ENCODE measurements at regions not wholly inside any gene's neighbourhood (a gene's known extent, or its start where the extent isn't known, plus 50 kb on each side); places are given as distances from the start of the nearest gene placed in this dataset.

- Histone ChIP-seq H3K4me3 (no peak overlapping the region), H3K4me1 (ENCODE audit: low read depth) (no peaks in the 10 kb centered on the region), H3K9me3 (no peaks in the 10 kb centered on the region), H3K36me3 (ENCODE audit: low read depth) (no peaks in the 10 kb centered on the region)
- ATAC-seq (no peak), DNase-seq (no peak)
- intact Hi-C loops (cut with DNase I, micrococcal nuclease): no loop called here
- TF ChIP-seq CTCF (IDR thresholded peaks at IDR 0.05): no peak
Measured at GRCh38 chr15:29480949-29481348, 211.3 kb upstream of the NSMCE3 start.

GRCh38 chr15:29480278-29480677 is 210.7 kb upstream of the NSMCE3 start:
- no peak for ATAC-seq
- H3K36me3 ChIP-seq (ENCODE audit: low read depth): no peaks in the 10 kb centered on the region
- no peaks in the 10 kb centered on the region for H3K9me3 ChIP-seq
- TF ChIP-seq CTCF (IDR thresholded peaks at IDR 0.05): no peak
- H3K4me3 ChIP-seq: no peak overlapping the region
- no peaks in the 10 kb centered on the region for H3K4me1 ChIP-seq (ENCODE audit: low read depth)
- no peak for DNase-seq
- intact Hi-C loops (cut with DNase I, micrococcal nuclease): no loop called here

- intact Hi-C loops (cut with DNase I, micrococcal nuclease): no loop called here
- no peak for ATAC-seq
- no peak for TF ChIP-seq CTCF (IDR thresholded peaks at IDR 0.05)
- Histone ChIP-seq H3K9me3 (no peaks in the 10 kb centered on the region), H3K4me3 (no peak overlapping the region), H3K36me3 (ENCODE audit: low read depth) (no peaks in the 10 kb centered on the region), H3K4me1 (ENCODE audit: low read depth) (no peaks in the 10 kb centered on the region)
- no peak for DNase-seq
Measured at GRCh38 chr15:29477256-29477655, 207.6 kb upstream of the NSMCE3 start.

- DNase-seq (no peak), ATAC-seq (no peak)
- Histone ChIP-seq H3K36me3 (ENCODE audit: low read depth) (no peaks in the 10 kb centered on the region), H3K4me3 (no peak overlapping the region), H3K9me3 (no peaks in the 10 kb centered on the region), H3K4me1 (ENCODE audit: low read depth) (no peaks in the 10 kb centered on the region)
- intact Hi-C loops (cut with DNase I, micrococcal nuclease): no loop called here
- TF ChIP-seq CTCF (IDR thresholded peaks at IDR 0.05): no peak
Measured at GRCh38 chr15:29476503-29477080, 207.0 kb upstream of the NSMCE3 start.

GRCh38 chr15:29475096-29475495 is 205.5 kb upstream of the NSMCE3 start:
- no peaks in the 10 kb centered on the region for H3K4me1 ChIP-seq (ENCODE audit: low read depth)
- no peak for DNase-seq
- no peak overlapping the region for H3K4me3 ChIP-seq
- intact Hi-C loops (cut with DNase I, micrococcal nuclease): no loop called here
- TF ChIP-seq CTCF (IDR thresholded peaks at IDR 0.05): no peak
- no peaks in the 10 kb centered on the region for H3K36me3 ChIP-seq (ENCODE audit: low read depth)
- ATAC-seq: no peak
- H3K9me3 ChIP-seq: no peaks in the 10 kb centered on the region

- H3K9me3 ChIP-seq: no peaks in the 10 kb centered on the region
- ATAC-seq: no peak
- no peaks in the 10 kb centered on the region for H3K4me1 ChIP-seq (ENCODE audit: low read depth)
- DNase-seq: no peak
- no peaks in the 10 kb centered on the region for H3K36me3 ChIP-seq (ENCODE audit: low read depth)
- H3K4me3 ChIP-seq: no peak overlapping the region
- intact Hi-C loops (cut with DNase I, micrococcal nuclease): no loop called here
- no peak for TF ChIP-seq CTCF (IDR thresholded peaks at IDR 0.05)
Measured at GRCh38 chr15:29473621-29474105, 204.0 kb upstream of the NSMCE3 start.
